ENCODE measurements at regions not wholly inside any gene's neighbourhood (a gene's known extent, or its start where the extent isn't known, plus 50 kb on each side); places are given as distances from the start of the nearest gene placed in this dataset.
"Not testable (repeated sequence)": the region's sequence is repeated elsewhere in the genome, so short reads cannot be mapped to it uniquely, and the experiment has no call there.

GRCh38 chr2:150674283-150674682, 186.8 kb upstream of the RND3 start:
- DNase-seq (ENCODE audit: low read depth in 2 of 2): no peak

GRCh38 chr2:150672311-150672710, 184.8 kb upstream of the RND3 start:
- no peak for DNase-seq (ENCODE audit: low read depth in 2 of 2)

GRCh38 chr2:150669492-150669891, 182.0 kb upstream of the RND3 start:
- DNase-seq (ENCODE audit: low read depth in 2 of 2): no peak

- not testable (repeated sequence) for DNase-seq (ENCODE audit: low read depth in 2 of 2)
Observed at GRCh38 chr2:150667039-150667438, 179.6 kb upstream of the RND3 start.

GRCh38 chr2:150663143-150663542, 175.7 kb upstream of the RND3 start:
- DNase-seq (ENCODE audit: low read depth in 2 of 2): peak in 1 of 2 donors; percentile 13

GRCh38 chr2:150656002-150656401, 168.5 kb upstream of the RND3 start:
- DNase-seq (ENCODE audit: low read depth in 2 of 2): no peak

GRCh38 chr2:150653351-150653750, 165.9 kb upstream of the RND3 start:
- no peak for DNase-seq (ENCODE audit: low read depth in 2 of 2)

- DNase-seq (ENCODE audit: low read depth in 2 of 2): no peak
Observed at GRCh38 chr2:150647943-150648342, 160.5 kb upstream of the RND3 start.

GRCh38 chr2:150646746-150647145, 159.3 kb upstream of the RND3 start:
- no peak for DNase-seq (ENCODE audit: low read depth in 2 of 2)

GRCh38 chr2:150644298-150645067, 157.0 kb upstream of the RND3 start:
- DNase-seq (ENCODE audit: low read depth in 2 of 2): no peak

GRCh38 chr2:150643114-150643725, 155.8 kb upstream of the RND3 start:
- DNase-seq (ENCODE audit: low read depth in 2 of 2): no peak

GRCh38 chr2:150640039-150640438, 152.6 kb upstream of the RND3 start:
- DNase-seq (ENCODE audit: low read depth in 2 of 2): no peak

- DNase-seq (ENCODE audit: low read depth in 2 of 2): no peak
Observed at GRCh38 chr2:150639383-150639782, 151.9 kb upstream of the RND3 start.

- no peak for DNase-seq (ENCODE audit: low read depth in 2 of 2)
Observed at GRCh38 chr2:150631236-150631821, 143.9 kb upstream of the RND3 start.

GRCh38 chr2:150630587-150631235, 143.2 kb upstream of the RND3 start:
- no peak for DNase-seq (ENCODE audit: low read depth in 2 of 2)

GRCh38 chr2:150627526-150627925, 140.1 kb upstream of the RND3 start:
- no peak for DNase-seq (ENCODE audit: low read depth in 2 of 2)

- DNase-seq (ENCODE audit: low read depth in 2 of 2): no peak
Observed at GRCh38 chr2:150626934-150627411, 139.5 kb upstream of the RND3 start.

GRCh38 chr2:150625741-150626140, 138.3 kb upstream of the RND3 start:
- DNase-seq (ENCODE audit: low read depth in 2 of 2): no peak

GRCh38 chr2:150625303-150625702, 137.8 kb upstream of the RND3 start:
- DNase-seq (ENCODE audit: low read depth in 2 of 2): no peak

- peak in 1 of 2 donors; percentile 83 for DNase-seq (ENCODE audit: low read depth in 2 of 2)
Observed at GRCh38 chr2:150624001-150624401, 136.5 kb upstream of the RND3 start.

GRCh38 chr2:150621526-150622213, 134.2 kb upstream of the RND3 start:
- peak in 1 of 2 donors; percentile 81 for DNase-seq (ENCODE audit: low read depth in 2 of 2)

GRCh38 chr2:150620855-150621254, 133.4 kb upstream of the RND3 start:
- peak in 1 of 2 donors; percentile 20 for DNase-seq (ENCODE audit: low read depth in 2 of 2)

Measured in dermis microvascular lymphatic vessel endothelial cell (primary cell).